Heart right ventricle (tissue), 16 donors: ENCODE measurements at regions not wholly inside any gene's neighbourhood (a gene's known extent, or its start where the extent isn't known, plus 50 kb on each side); places are given as distances from the start of the nearest gene placed in this dataset.

Experiments used
- ATAC-seq, 8 donors: fragments of 200-7000 bp; cut with Tn5 transposase; one replicate each; pipeline ENCODE4 v1.9.1; 2020; ENCODE audit warnings: mild to moderate bottlenecking in 8 of 8, moderate library complexity in 8 of 8, moderate number of reproducible peaks in 1 of 8
- DNase-seq, 2 donors: peaks; one replicate each; pipeline ENCODE4 v3.0.0-alpha.2; 2020
- H3K27ac ChIP-seq, 10 donors: fragments of 200-600 bp; sonication (generic) in 2 of 10; one replicate each; pipeline versions ENCODE4 v1.5.0 to v1.8.0; 2020 to 2022; ENCODE audit warnings: mild to moderate bottlenecking in 3 of 10
- H3K27me3 ChIP-seq, 7 donors: fragments of 200-600 bp; one replicate each; pipeline ENCODE4 v1.8.0; 2021 to 2022; ENCODE audit warnings: mild to moderate bottlenecking in 2 of 7
- H3K36me3 ChIP-seq, 9 donors: fragments of 200-600 bp; sonication (generic) in 1 of 9; one replicate each; pipeline versions ENCODE4 v1.5.0 to v1.8.0; 2020 to 2022; ENCODE audit warnings: mild to moderate bottlenecking in 2 of 9
- H3K4me1 ChIP-seq, 9 donors: fragments of 200-600 bp; sonication (generic) in 1 of 9; one replicate each; pipeline versions ENCODE4 v1.5.0 to v1.8.0; 2020 to 2022; ENCODE audit warnings: mild to moderate bottlenecking in 4 of 9
- H3K4me3 ChIP-seq, 10 donors: fragments of 200-600 bp; sonication (generic) in 2 of 10; one replicate each; pipeline versions ENCODE4 v1.5.0 to v1.8.0; 2020 to 2022; ENCODE audit warnings: mild to moderate bottlenecking in 7 of 10, moderate library complexity in 2 of 10
- H3K9me3 ChIP-seq, 11 donors: fragments of 200-600 bp in 10 of 11; sonication (generic) in 2 of 11; one replicate each; pipeline versions ENCODE4 v1.5.0 to v1.8.0; 2013 to 2022; ENCODE audit warnings: mild to moderate bottlenecking in 2 of 11, control low read depth in 1 of 11, moderate library complexity in 1 of 11
- CTCF ChIP-seq, 9 donors: fragments of 200-600 bp; sonication (generic) in 2 of 9; IDR thresholded peaks; one replicate each; pipeline versions ENCODE4 v1.5.0 to v1.8.0; 2021 to 2022; ENCODE audit warnings: antibody characterized with exemption in 9 of 9, mild to moderate bottlenecking in 5 of 9, moderate library complexity in 1 of 9
- WGBS, 2 donors: extraction: QIAGEN DNeasy Blood & Tissue Kit; methylation state at CpG; one replicate each; pipeline ENCODE4 v1.1.7; 2013; ENCODE audit warnings: inconsistent platforms in 1 of 2; 5-methylcytosine and 5-hydroxymethylcytosine counted together
- intact Hi-C, 10 donors: fragments of 100-400 bp; cut with DNase I; formaldehyde crosslinking; loops; one replicate each; pipeline versions ENCODE4 v1.11.1 to v1.14.2; 2022
- donor health status: Arrhythmogenic right ventricular cardiomyopathy.
- donor health status: ischemic (EF 13 %, LVEDD 7.1; RV severe dilation, severe dysfunction).
- donor health status: healthy with polysubstance abuse.
- donor health status: DM: no; HTN: yes; CAD: no.
- donor health status: DM: no; HTN: no; CAD: no.
- donor health status: ischemic (EF 25% LVEDD 6.9; RV normal size, moderate dysfunction).
- donor health status: ischemic (EF 25% LVEDD 5.7; RV mildly dilated, moderate dysfunction).
- donor health status: healthy.
- donor health status: DM: yes; HTN: yes; CAD: no.
- donor health status: Ischemic cardiomyopathy.
- donor health status: ischemic (EF 35%, LVEDD 5.7; RV mildly dilated, moderate dysfunction).
- donor health status: nonischemic (EF 11% LVEDD 7.7; RV severe dilation, severe dysfunction).
- donor health status: DM: yes; HTN: yes; CAD: no.
- donor health status: PGD.
- donor health status: ischemic (EF 29% LVEDD 5.4; RV normal size, mild dysfunction).
- donor health status: nonischemic (EF 23%, LVEDD 6.1; RV moderate dilation, normal function).

- Histone ChIP-seq H3K36me3 (no peaks in the 10 kb centered on the region), H3K4me1 (no peaks in the 10 kb centered on the region), H3K27me3 (no peaks in the 10 kb centered on the region), H3K9me3 (peaks cover 0 to 4% (median 0%) of the 10 kb centered on the region in 11 donors), H3K27ac (no peak overlapping the region), H3K4me3 (no peak overlapping the region)
- intact Hi-C loops: no loop called here
- ATAC-seq (no peak), DNase-seq (no peak)
- no peak for TF ChIP-seq CTCF (IDR thresholded peaks at IDR 0.05)
- 56 to 58% methylated on average over 3 of the region's 3 CpGs for WGBS, 2 donors
These were observed 606.3 kb upstream of the LRFN5 start for GRCh38 chr14:41000350-41000749.

GRCh38 chr14:40989260-40989659 lies 617.4 kb upstream of the LRFN5 start:
- no peak for TF ChIP-seq CTCF (IDR thresholded peaks at IDR 0.05)
- no peaks in the 10 kb centered on the region for H3K36me3 ChIP-seq
- no peaks in the 10 kb centered on the region for H3K4me1 ChIP-seq
- H3K4me3 ChIP-seq: no peak overlapping the region
- no peak for ATAC-seq
- no peaks in the 10 kb centered on the region for H3K27me3 ChIP-seq
- peaks cover 0 to 42% (median 9%) of the 10 kb centered on the region in 11 donors for H3K9me3 ChIP-seq
- intact Hi-C loops: no loop called here
- WGBS, 2 donors: 15 to 21% methylated on average over 1 of the region's 1 CpG
- no peak overlapping the region for H3K27ac ChIP-seq
- DNase-seq: no peak

GRCh38 chr14:40987481-40987880 lies 619.2 kb upstream of the LRFN5 start:
- no peak for TF ChIP-seq CTCF (IDR thresholded peaks at IDR 0.05)
- Histone ChIP-seq H3K27ac (no peak overlapping the region), H3K9me3 (peaks cover 0 to 42% (median 9%) of the 10 kb centered on the region in 11 donors), H3K4me3 (no peak overlapping the region), H3K27me3 (no peaks in the 10 kb centered on the region), H3K4me1 (no peaks in the 10 kb centered on the region), H3K36me3 (no peaks in the 10 kb centered on the region)
- no peak for DNase-seq
- intact Hi-C loops: no loop called here
- no peak for ATAC-seq
- 80 to 82% methylated on average over 3 of the region's 3 CpGs for WGBS, 2 donors

- WGBS, 2 donors: 72 to 87% methylated on average over 1 of the region's 1 CpG
- no peak for TF ChIP-seq CTCF (IDR thresholded peaks at IDR 0.05)
- ATAC-seq: no peak
These were observed 620.0 kb upstream of the LRFN5 start for GRCh38 chr14:40986655-40987054.

More at GRCh38 chr14:40986655-40987054, 620.0 kb upstream of the LRFN5 start:
- no peak for DNase-seq
- Histone ChIP-seq H3K27me3 (no peaks in the 10 kb centered on the region), H3K4me1 (no peaks in the 10 kb centered on the region), H3K9me3 (peaks cover 0 to 40% (median 9%) of the 10 kb centered on the region in 11 donors), H3K27ac (no peak overlapping the region), H3K36me3 (no peaks in the 10 kb centered on the region), H3K4me3 (no peak overlapping the region)
- intact Hi-C loops: no loop called here
